SH-SY5Y (cell line): ENCODE measurements at regions not wholly inside any gene's neighbourhood (a gene's known extent, or its start where the extent isn't known, plus 50 kb on each side); places are given as distances from the start of the nearest gene placed in this dataset.

Source experiments
- GATA2 ChIP-seq: IDR thresholded peaks from 2 replicates; pipeline ENCODE4 v1.6.1; 2011; ENCODE audit warnings: mild to moderate bottlenecking, low read depth, low read length
- GATA3 ChIP-seq: IDR thresholded peaks from 2 replicates; pipeline ENCODE4 v1.6.1; 2011; ENCODE audit warnings: low read depth, mild to moderate bottlenecking, low read length, moderate library complexity

- no peak for TF ChIP-seq GATA2
- TF ChIP-seq GATA3, result no peak
These were observed 361.2 kb downstream of the SEC14L1 start for GRCh38 chr17:77501751-77502625.

GRCh38 chr17:77502626-77503292, 362.0 kb downstream of the SEC14L1 start:
- no peak for TF ChIP-seq GATA2
- TF ChIP-seq GATA3, result no peak

- no peak for TF ChIP-seq GATA2
These were observed 362.5 kb downstream of the SEC14L1 start for GRCh38 chr17:77503293-77503655.

GRCh38 chr17:77503916-77504651, 363.3 kb downstream of the SEC14L1 start:
- TF ChIP-seq GATA2, result no peak
- no peak for TF ChIP-seq GATA3

- TF ChIP-seq GATA3 (no peak), GATA2 (no peak)
These were observed 363.9 kb downstream of the SEC14L1 start for GRCh38 chr17:77504652-77505155.

- no peak for TF ChIP-seq GATA2
- TF ChIP-seq GATA3, result no peak
These were observed 364.4 kb downstream of the SEC14L1 start for GRCh38 chr17:77505181-77505639.

GRCh38 chr17:77506371-77506991, 365.7 kb downstream of the SEC14L1 start:
- TF ChIP-seq GATA2 (no peak), GATA3 (no peak)

- TF ChIP-seq GATA3 (no peak), GATA2 (no peak)
These were observed 366.5 kb downstream of the SEC14L1 start for GRCh38 chr17:77507111-77507885.

GRCh38 chr17:77508047-77508715, 367.4 kb downstream of the SEC14L1 start:
- no peak for TF ChIP-seq GATA3

- TF ChIP-seq GATA3 (no peak), GATA2 (no peak)
These were observed 368.3 kb downstream of the SEC14L1 start for GRCh38 chr17:77509089-77509488.

GRCh38 chr17:77509599-77509998, 368.8 kb downstream of the SEC14L1 start:
- no peak for TF ChIP-seq GATA2
- no peak for TF ChIP-seq GATA3

- TF ChIP-seq GATA3, result no peak
- no peak for TF ChIP-seq GATA2
These were observed 369.5 kb downstream of the SEC14L1 start for GRCh38 chr17:77510133-77510796.
